ENCODE measurements at regions not wholly inside any gene's neighbourhood (a gene's known extent, or its start where the extent isn't known, plus 50 kb on each side); places are given as distances from the start of the nearest gene placed in this dataset.

DNA sequence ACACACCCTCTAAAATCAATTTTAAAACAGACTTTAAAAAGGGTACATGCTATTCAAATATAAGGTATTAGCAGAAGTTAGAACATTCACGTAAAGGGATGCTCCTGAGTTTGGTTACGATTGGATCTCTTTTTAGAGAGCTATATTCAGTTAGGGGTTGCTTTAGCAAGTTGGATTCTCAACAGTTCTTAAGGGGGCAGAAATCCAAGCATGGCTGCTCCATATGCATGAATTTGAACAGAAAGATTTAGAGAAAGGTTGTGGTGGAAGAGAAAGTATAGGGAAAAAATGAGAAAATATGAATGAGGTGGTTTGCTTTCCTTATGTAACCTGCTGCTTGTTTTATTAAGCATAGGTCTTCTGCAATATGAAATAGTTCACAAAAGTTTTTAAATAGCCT, 855.1 kb downstream of the SORCS1 start:
- no peak overlapping the region for H4K5ac ChIP-seq (ENCODE audit: insufficient read length, low read depth, low read length)
- no peak overlapping the region for H2BK5ac ChIP-seq (ENCODE audit: low read depth, low read length)
- H3K79me1 ChIP-seq (ENCODE audit: low read depth, low read length) = no peaks in the 10 kb centered on the region
- H3K4me3 ChIP-seq (ENCODE audit: extremely low read depth in 1 of 4, insufficient read depth in 2 of 4, low read depth in 3 of 4, low read length in 4 of 4) = no peak overlapping the region
- H2BK20ac ChIP-seq (ENCODE audit: low read length) = no peak overlapping the region
- no peak overlapping the region for H3K27ac ChIP-seq (ENCODE audit: low read depth, low read length)
- no peak overlapping the region for H3K18ac ChIP-seq (ENCODE audit: extremely low read depth, low read length)
- H3K23me2 ChIP-seq (ENCODE audit: low read depth, low read length) = no peaks in the 10 kb centered on the region
- no peaks in the 10 kb centered on the region for H3K27me3 ChIP-seq (replicated peaks in 1 of 4; ENCODE audit: control insufficient read depth in 3 of 4, extremely low read depth in 1 of 4, insufficient read depth in 3 of 4, low read length in 3 of 4)
- no peaks in the 10 kb centered on the region for H3K36me3 ChIP-seq (ENCODE audit: control insufficient read depth in 2 of 4, insufficient read depth in 4 of 4, low read length in 3 of 4)
- DNase-seq (ENCODE audit: low read depth in 1 of 2, low spot score in 2 of 2) (no peak), FAIRE-seq (no peak)
- H2AK5ac ChIP-seq (ENCODE audit: low read depth, low read length) = no peak overlapping the region
- H2BK120ac ChIP-seq (replicated peaks; ENCODE audit: low read depth, low read length) = no peak overlapping the region
- H3K4me1 ChIP-seq (replicated peaks in 1 of 4; ENCODE audit: control insufficient read depth in 3 of 4, insufficient read depth in 4 of 4, low read length in 3 of 4) = peaks cover 0 to 4% (median 2%) of the 10 kb centered on the region in 4 experiments; a peak in 2 of 7 replicates
- H3K4ac ChIP-seq (replicated peaks; ENCODE audit: insufficient read length, low read depth, low read length) = no peak overlapping the region
- no peak overlapping the region for H2BK15ac ChIP-seq (ENCODE audit: low read length)
- H4K91ac ChIP-seq (replicated peaks; ENCODE audit: insufficient read length, low read length) = no peak overlapping the region
- 100% methylated on average over 2 of the region's 2 CpGs; no CpG with 5 or more reads in 1 of the 2 experiments for WGBS, 2 experiments (ENCODE audit: extremely low coverage in 1 of 2, insufficient coverage in 1 of 2, insufficient read length in 1 of 2, insufficient replicate concordance in 2 of 2, low coverage in 1 of 2, low lambda C conversion rate in 2 of 2, missing lambda C conversion rate in 1 of 2)
- H4K8ac ChIP-seq (ENCODE audit: extremely low read depth, insufficient read depth, low read length) = no peak overlapping the region
- no peak overlapping the region for H3K4me2 ChIP-seq (ENCODE audit: insufficient read depth in 1 of 2, low read depth in 2 of 2, low read length in 2 of 2)
- H3K9ac ChIP-seq (replicated peaks in 1 of 4; ENCODE audit: extremely low read depth in 1 of 4, low read depth in 3 of 4, low read length in 3 of 4) = no peak overlapping the region
- no peak overlapping the region for H2BK12ac ChIP-seq (ENCODE audit: low read depth, low read length)
- CTCF ChIA-PET (ENCODE audit: partially characterized antibody) = interaction anchor here (0.6 to 1.4 kb wide), 2 partner anchors 12 to 126 kb away, joined by 3 read pairs; no protein-coding TSS in a partner anchor
- H3K56ac ChIP-seq (replicated peaks; ENCODE audit: insufficient read length, low read depth, low read length) = no peak overlapping the region
- H4K20me1 ChIP-seq (replicated peaks in 1 of 2; ENCODE audit: control insufficient read depth in 1 of 2, insufficient read depth in 2 of 2, low read length in 2 of 2) = no peaks in the 10 kb centered on the region
- H3K9me3 ChIP-seq (ENCODE audit: insufficient read depth in 2 of 2, low read depth in 1 of 2, low read length in 1 of 2) = no peaks in the 10 kb centered on the region
- no peaks in the 10 kb centered on the region for H3K79me2 ChIP-seq (ENCODE audit: control insufficient read depth in 1 of 2, insufficient read depth in 2 of 2, low read length in 2 of 2)
- no peak overlapping the region for H3K23ac ChIP-seq (ENCODE audit: insufficient read length)
- no peak overlapping the region for H2AFZ ChIP-seq (ENCODE audit: low read length)
- H3K14ac ChIP-seq (ENCODE audit: insufficient read length) = no peak overlapping the region
- POLR2A ChIA-PET (ENCODE audit: partially characterized antibody) = no interaction called here
- TF ChIP-seq CHD7 (IDR thresholded peaks at IDR 0.05; ENCODE audit: insufficient replicate concordance, low read length) = no peak
